Embryonic facial prominence (tissue), 1 donor: ENCODE measurements at regions not wholly inside any gene's neighbourhood (a gene's known extent, or its start where the extent isn't known, plus 50 kb on each side); places are given as distances from the start of the nearest gene placed in this dataset.
"Not testable (repeated sequence)": the region's sequence is repeated elsewhere in the genome, so short reads cannot be mapped to it uniquely, and the experiment has no call there.

ENCODE experiments used
- DNase-seq: peaks from one replicate; pipeline ENCODE4 v3.0.0-alpha.2; 2016; ENCODE audit errors: extremely low spot score

GRCh38 chr9:93879662-93880407 lies 75.3 kb downstream of the BARX1 start:
- DNase-seq, result not testable (repeated sequence)

DNA sequence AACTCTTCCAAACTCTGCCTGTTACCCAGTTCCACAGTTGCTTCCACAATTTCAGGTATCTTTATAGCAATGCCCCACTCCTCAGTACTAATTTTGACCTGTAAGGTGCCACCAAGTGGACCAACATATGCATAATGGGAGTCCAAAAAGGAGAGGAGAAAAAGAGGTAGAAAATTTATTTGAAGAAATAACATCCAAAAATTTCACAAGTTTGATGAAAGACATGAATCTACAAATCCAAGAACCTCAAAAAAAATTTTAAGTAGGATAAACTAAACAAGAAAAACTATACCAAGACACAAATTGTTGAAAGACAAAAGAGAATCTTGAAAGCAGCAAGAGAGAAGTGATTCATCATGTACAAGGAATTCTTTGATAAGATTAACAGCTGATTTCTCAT lies 79.8 kb downstream of the BARX1 start:
- DNase-seq, result no peak

GRCh38 chr9:93874242-93874641 lies 80.9 kb downstream of the BARX1 start:
- DNase-seq, result no peak

- DNase-seq, result no peak
Observed at GRCh38 chr9:93871286-93871685, 83.9 kb downstream of the BARX1 start.

DNA sequence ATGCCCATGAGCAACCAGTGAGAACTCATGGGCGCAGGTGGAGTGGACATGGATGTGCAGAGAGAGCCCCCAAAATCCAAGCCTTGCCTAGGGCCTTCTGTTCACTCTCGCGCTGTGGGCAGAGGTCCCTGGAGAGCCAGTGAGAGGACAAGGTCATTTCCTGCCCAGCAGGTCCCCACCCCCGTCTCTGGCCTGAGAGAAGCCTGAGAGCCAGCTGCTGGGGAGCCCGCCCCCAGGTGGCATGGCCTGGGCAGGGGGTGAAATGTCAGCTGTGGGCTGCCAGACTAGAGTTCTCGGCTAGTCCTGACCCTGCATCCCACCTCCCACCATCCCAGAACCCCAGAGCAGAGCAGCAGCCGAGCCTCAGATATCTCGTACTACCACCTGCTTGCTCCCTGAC lies 85.3 kb downstream of the BARX1 start:
- no peak for DNase-seq

DNA sequence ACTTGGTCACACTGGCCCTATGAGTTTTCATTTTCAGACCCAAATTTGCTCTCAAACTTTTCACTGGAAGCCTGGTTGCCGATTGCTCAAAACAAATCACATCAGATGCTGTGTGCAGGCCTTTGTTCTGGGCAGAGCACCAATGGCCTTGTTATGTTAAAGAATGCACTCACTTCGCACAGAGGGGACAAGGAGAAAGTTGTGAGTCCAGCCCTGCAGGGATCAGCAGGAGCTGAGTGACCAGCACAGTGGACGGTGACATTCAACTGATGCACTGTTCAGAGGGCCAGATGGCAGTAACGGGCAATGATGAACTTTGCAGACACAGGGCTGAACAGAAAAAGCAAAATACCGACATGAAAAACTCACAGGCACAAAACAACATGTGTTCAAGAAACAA lies 86.1 kb downstream of the BARX1 start:
- DNase-seq, result no peak

GRCh38 chr9:93865716-93866115 lies 89.4 kb downstream of the BARX1 start:
- DNase-seq, result no peak

- no peak for DNase-seq
Observed at GRCh38 chr9:93865245-93865644, 89.9 kb downstream of the BARX1 start.

DNA sequence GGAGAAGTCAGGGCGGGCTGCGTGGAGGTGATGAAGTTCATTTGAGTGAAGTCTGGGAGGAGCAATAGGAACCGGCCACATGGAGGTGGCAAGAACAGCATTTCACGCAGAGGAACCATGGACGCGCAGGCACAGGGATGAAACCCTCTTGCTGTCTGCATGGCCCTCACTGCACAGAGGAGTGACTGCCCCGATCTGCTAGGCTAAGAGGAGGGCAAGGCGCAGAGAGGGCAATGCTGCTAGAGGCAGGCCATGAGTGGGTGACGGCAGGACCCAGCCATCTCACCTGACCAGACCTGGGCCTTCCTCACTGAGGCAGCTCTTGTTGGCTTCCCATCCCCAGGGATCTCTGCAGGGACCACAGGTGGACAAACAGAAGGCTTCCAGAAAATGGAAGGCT lies 90.3 kb downstream of the BARX1 start:
- no peak for DNase-seq

DNA sequence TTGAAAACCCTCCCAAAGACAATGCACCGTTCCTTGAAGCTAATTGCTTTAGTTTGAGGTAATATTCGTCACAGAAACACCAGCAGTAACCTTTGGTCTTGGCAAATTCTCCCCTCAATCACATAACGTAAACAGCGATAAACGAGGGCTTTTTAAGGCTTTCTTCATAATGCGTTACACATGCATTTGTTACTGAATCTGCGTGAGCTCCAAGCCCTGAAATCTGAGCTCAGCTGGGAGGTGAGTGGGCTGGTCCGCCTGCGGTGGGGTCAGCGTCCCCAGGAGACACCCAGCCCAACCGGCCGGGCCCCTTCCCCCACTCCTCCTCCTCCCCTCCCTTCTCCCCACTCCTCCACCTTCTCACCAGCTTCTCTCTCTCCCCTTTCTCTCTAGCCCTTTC lies 91.1 kb downstream of the BARX1 start:
- DNase-seq, result peak; percentile 52

DNA sequence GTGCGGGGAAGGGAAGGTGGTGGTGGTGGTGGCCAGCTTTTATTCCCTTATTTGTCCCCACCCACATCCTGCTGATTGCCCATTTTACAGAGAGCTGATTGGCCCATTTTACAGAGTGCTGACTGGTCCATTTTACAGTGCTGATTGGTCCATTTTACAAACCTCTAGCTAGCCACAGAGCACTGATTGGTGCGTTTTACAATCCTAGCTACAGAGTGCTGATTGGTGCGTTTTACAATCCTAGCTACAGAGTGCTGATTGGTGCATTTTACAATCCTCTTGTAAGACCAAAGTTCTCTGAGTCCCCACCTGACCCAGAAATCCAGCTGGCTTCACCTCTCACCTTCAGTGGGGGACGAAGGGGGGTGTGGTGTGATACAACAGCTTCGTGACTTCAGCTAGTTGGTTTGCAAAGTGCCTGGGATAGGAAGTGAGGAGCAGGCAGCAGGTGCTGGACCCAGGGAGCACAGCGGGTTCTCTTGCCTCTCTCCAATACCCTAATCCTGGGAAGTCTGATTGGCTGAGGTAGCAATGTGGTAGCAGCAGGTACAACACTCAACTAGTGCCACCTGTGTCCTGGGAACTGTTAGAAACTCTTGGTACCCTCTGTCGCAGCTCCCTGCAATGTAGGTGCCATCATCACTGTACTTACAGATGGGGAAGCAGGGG lies 92.1 kb downstream of the BARX1 start:
- no peak for DNase-seq

DNA sequence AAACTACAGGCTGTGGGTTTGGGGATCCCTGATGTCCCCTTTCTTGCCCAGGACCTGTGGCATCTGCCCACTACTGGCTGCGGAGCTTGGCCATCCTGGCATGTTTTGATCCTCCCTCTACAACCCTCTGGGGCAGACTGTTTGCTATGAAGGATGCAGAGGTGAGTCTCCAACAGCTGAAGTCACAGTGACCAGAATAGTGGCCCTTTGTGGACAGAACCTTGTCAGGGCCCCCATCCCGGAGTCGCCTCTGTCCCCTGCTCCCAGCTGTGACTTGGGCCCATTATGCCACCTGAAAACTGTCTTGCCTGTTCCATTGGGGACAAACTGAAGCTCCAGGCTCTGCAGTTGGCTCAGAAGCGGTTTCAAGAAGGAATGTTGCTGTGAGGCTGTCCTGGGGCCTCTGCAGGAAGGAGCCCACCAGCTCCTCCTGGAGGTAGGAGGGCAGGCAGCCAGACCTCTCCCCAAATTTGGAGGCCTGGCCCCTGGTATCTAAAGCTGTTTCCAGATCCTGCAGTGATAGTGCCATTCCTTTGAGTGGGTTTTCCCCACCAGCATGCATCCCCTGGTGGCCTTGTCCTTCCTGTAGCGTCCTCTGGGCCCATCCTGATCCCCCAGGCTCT lies 93.3 kb downstream of the BARX1 start:
- no peak for DNase-seq

- DNase-seq, result no peak
Observed at GRCh38 chr9:93860694-93861658, 94.2 kb downstream of the BARX1 start.

GRCh38 chr9:93859431-93860215 lies 95.5 kb downstream of the BARX1 start:
- DNase-seq, result no peak

DNA sequence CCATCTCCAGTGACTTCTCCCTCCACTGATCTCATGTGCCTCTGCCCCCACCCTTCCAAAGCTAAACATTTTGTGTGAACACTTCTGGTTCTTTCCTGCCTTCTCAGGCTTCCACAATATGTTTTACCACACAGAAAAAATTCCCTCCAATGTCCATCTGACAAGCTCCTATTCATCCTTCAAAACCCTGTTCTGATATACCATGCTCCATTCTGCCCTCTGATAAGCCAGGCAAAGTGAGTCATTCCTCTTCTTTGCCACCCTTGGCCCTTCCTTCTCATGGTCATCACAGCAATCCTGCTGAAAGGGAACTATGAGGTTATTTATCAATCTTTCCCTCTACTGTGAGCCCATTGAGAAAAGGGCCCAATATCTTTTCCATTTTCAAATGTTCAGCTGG lies 97.6 kb downstream of the BARX1 start:
- no peak for DNase-seq

GRCh38 chr9:93852728-93853127 lies 102.4 kb downstream of the BARX1 start:
- no peak for DNase-seq

- no peak for DNase-seq
Observed at GRCh38 chr9:93846349-93846748, 108.8 kb downstream of the BARX1 start.

- DNase-seq, result no peak
Observed at GRCh38 chr9:93843396-93843795, 111.8 kb downstream of the BARX1 start.

- no peak for DNase-seq
Observed at GRCh38 chr9:93830606-93831005, 124.5 kb downstream of the BARX1 start.

DNA sequence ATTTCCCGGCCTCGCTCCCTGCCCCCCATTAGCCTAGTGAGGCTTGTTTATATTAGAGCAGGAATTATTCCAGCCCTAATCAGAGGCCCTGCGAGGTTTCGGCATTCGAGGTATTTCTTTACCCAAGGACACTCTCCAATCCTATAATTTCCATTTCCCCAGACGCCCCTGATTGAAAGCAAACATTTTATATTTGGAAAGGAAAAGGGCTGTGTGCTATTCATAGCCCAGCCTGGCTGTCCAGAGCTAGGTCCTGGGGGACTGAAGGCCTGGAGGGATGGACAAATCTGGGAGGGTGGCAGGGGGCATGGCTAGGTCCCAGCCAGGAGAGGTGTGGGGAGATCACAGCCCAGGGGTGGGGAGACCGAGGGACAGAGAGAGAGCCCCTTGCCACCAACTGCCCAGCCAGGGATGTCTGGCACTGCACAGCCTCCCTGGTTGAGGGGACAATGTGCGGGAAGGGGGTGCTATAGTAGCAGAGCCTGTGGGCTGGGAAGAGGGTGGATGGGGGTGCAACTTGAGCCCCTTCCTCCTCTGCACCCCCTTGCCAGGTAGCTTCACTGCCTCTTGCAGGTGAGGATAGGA lies 125.1 kb downstream of the BARX1 start:
- peak; percentile 32 for DNase-seq
